ENCODE measurements at regions not wholly inside any gene's neighbourhood (a gene's known extent, or its start where the extent isn't known, plus 50 kb on each side); places are given as distances from the start of the nearest gene placed in this dataset.

DNA sequence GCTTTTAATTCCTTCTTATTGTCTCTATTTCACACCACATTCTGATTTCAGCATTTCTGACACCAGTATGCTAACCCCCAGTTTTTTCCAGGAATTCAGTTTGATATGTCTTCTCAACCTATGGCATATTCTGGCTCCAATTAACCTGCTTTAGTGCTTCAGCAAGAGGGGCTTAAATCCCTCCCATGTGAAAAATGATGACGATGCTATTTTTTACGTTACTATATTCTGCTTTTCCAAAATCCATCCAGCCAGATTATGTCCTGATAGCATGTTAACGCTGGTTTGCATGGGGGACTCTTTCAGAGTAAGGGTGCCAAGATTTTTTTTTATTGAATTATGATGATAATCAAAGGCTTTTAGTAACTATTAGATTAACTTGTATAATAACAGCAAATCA lies 163.3 kb upstream of the ADAMTS5 start:
- no peak for DNase-seq (ENCODE audit: low read depth in 2 of 2)

- no peak for DNase-seq (ENCODE audit: low read depth in 2 of 2)
Observed at GRCh38 chr21:27129694-27130093, 162.8 kb upstream of the ADAMTS5 start.

DNA sequence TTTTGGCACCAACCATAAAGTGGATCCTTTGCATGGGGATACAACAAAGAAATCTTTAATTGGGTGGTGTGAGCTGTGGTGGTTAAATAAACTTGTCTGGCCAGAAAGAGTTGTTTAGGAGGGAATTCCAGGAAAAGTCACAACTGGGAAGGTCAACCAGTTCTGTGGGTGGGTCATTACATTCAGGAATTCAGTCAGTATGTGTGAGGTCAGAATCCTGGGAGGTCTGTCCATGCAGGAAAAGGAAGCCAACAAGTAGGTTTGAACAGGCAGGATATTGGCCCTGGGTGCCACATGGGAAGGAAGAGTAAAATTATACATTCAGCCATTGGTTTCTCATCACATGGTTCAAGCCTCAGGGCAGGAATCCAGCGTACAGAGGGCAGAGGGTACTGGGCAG lies 162.3 kb upstream of the ADAMTS5 start:
- DNase-seq (ENCODE audit: low read depth in 2 of 2), result no peak

- no peak for DNase-seq (ENCODE audit: low read depth in 2 of 2)
Observed at GRCh38 chr21:27126140-27126539, 159.3 kb upstream of the ADAMTS5 start.

DNA sequence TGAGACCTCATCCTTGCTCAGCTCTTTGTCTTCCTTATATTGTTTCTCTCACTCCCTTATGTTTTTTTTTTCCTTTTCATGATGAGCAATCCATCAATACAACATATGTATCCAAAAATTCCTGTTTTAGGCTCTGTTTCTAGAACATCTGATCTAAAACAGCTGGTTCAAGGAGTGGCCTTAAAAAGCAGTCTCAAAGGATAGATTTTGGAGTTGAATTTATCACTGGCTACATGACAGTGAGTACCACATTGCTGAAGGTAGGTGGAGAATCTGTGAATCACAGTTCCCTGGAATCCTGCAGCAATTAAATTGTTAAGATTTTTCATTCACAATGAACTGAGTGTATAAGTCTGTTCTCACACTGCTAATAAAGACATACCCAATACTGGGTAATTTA lies 155.8 kb upstream of the ADAMTS5 start:
- no peak for DNase-seq (ENCODE audit: low read depth in 2 of 2)

DNA sequence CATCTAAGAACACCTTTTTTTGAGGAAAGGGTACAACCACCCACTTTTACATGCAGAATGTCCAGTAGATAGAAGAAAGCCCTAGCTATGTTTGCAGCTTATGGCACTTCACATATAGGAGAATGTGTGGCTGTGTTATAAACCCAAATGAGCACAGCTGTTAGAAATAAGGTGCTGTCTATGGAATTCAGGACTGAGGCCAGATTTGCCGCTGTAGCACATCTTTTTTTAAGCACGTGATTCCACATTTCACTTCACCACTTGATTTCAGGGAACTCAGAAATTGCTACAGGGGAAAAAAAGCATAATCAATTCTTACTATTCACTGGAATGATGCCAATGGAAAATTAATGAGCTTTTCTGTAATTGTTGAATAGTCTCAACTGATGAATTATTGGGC lies 147.2 kb upstream of the ADAMTS5 start:
- DNase-seq (ENCODE audit: low read depth in 2 of 2), result no peak

- DNase-seq (ENCODE audit: low read depth in 2 of 2), result no peak
Observed at GRCh38 chr21:27112186-27112585, 145.3 kb upstream of the ADAMTS5 start.

DNA sequence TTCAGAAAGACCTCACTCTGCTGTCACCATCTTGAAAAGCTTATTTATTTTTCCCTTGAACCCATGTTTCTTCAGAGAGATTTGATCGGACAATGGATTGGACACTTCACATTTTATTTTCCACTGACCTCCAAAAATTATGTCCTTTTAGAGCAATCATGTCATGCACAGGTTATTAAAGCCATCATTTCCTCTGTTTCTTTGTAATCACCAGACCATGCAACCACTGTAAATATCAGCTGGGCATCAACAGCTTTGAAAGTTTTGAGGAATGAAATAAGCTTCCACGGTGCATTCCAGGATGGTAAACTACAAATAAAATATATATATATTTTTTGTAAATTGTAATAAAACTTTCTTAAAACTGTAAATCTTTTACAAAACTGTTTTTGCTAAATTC lies 144.1 kb upstream of the ADAMTS5 start:
- no peak for DNase-seq (ENCODE audit: low read depth in 2 of 2)

DNA sequence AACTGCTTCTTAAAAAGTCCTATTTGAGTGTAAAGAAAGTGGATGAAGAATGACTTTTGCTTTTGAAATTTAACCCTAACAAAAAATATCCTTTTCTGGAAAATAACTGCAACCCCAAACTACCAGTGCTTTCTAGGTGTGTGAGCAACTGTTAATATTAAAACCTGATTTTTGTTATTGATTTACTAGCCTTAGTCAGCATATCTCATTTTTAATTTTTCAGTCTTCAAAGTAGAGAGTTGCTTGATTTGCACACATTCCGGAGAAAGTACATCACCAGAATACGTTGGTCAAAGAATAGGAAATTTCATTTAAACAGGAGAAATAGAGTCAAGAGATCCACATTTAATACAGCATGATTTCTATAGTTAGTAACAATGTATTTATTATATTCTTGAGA lies 141.8 kb upstream of the ADAMTS5 start:
- DNase-seq (ENCODE audit: low read depth in 2 of 2), result no peak

DNA sequence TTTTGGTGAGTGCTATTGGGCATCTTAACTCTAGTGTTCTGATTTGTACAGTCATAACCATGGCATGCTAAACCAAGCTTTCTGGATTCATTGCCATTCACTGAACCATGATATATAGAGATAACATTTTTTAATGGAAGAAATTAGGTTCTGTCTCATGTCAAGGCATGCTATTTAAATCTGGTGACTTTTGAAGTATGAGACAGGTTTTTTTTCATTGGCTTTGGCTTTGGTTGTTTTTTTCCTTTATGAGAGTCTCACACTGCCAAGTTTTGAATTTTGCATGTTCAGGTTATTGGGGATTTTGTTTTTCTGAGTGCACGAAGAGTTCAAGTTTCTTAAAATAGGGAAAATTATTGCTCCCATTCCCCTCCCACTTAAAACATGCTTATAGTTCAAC lies 141.3 kb upstream of the ADAMTS5 start:
- DNase-seq (ENCODE audit: low read depth in 2 of 2), result no peak

DNA sequence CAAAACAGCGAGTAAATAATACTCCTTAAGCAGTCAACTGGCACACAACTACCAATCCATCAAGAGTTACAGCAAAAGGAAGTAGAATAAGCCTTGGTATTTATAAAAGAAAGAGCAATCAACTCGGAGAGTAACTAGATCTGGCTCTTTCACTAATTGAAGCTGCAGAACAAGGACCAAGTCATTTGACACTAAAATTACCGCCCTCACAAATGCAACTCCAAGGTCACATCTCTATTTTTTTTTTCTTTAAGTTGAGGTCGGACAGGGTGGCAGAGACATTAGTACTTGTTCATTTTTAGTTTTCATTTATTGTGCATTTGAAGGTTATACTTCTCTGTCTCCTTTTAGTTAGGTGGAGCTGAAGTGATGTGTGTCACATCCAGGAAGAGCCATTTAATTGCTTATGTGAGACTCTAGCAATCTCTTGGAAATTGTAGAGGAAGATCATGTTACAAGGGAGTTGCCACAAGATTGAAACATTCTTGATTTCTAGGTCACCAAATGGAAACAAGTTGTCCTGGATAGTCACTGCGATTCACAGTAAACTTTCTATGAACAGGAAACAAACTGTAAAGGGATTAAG lies 138.1 kb upstream of the ADAMTS5 start:
- no peak for DNase-seq (ENCODE audit: low read depth in 2 of 2)

GRCh38 chr21:27103768-27104167 lies 136.9 kb upstream of the ADAMTS5 start:
- DNase-seq (ENCODE audit: low read depth in 2 of 2), result no peak

DNA sequence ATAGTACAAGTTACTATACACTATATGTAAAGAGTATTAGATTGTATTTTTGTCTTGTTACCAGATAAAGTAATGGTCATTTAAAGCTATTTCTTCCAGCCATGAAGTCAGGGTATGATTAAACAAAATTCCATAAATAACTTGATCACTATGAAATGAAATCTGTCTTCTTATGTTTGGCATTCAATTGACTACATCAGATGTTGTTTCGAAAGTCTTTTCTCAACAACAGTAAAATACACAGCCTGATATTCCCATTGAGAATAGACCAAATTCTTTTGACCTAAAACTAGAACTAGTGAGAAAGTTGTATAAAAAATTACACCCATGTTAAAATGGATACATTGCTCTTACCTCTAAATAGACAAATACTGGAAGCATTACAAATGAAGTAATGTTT lies 134.6 kb upstream of the ADAMTS5 start:
- DNase-seq (ENCODE audit: low read depth in 2 of 2), result no peak

DNA sequence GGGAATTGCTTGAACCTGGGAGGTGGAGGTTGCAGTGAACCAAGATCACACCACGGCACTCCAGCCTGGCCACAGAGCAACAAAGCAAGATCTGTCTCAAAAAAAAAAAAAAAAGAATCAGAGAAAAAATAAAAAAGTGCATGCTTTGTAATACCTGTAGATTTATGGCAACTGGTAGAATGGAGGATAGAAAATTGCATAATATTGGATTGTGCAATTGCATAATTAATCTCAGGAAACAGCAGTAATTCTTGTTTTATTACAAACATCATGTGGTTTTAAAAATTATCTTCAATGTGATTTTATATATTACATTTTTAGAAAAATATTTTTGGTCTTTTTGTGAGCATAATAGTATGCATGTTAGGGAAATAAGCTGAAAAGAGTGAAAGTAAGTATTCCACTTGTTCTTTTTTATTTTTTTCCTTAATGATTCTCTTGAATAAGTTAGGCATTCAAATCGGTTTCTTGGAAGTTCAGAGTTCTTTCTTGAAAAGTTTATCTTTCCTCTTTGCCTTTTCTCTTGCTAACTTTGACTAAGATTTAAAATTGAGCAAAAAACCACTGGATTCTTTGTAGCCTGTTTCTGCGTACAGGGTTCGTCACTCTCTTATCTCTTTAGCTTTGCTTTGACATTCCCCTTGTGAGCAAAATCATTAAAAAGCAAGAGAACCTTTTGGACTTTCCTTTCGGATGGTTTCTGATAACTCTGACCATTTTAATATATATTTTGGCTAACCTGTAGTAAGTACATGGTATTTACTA lies 127.5 kb upstream of the ADAMTS5 start:
- no peak for DNase-seq (ENCODE audit: low read depth in 2 of 2)

DNA sequence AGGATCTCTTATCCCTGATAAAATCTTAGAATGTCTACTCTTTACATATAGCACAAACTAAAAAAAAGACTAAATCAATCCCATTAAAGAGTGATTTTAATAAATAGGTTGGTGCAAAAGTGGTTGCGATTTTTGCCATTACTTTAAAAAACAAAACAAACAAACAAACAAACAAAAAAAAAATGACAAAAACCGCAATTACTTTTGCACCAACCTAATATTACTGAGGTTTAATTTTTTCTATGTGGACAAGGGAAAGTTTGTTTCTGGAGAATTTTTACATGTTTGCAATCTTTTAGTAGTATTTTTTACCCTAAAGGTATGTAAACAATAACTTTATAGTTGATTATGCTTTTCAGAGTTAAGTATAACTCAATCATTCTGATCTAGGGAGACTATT lies 119.7 kb upstream of the ADAMTS5 start:
- no peak for DNase-seq (ENCODE audit: low read depth in 2 of 2)

- no peak for DNase-seq (ENCODE audit: low read depth in 2 of 2)
Observed at GRCh38 chr21:27086186-27086585, 119.3 kb upstream of the ADAMTS5 start.

DNA sequence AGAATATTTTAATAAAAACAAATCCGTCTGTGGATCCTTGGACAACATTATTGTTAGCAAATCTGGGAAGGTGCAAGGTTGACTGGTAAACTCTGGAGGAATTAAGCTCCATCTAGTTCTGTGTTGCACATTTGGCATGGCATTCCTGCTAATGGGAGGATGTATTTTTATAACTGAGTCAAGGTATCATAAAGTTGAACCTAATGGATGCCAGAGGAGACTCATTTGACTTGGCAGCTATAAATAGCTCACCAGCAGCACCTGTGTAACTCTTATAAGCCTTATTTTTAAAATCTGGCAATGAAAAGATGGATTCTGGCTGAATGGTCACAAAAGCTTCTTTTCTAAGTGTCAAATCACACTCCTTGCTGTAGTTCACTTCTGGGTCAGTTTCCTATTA lies 118.5 kb upstream of the ADAMTS5 start:
- DNase-seq (ENCODE audit: low read depth in 2 of 2), result no peak

DNA sequence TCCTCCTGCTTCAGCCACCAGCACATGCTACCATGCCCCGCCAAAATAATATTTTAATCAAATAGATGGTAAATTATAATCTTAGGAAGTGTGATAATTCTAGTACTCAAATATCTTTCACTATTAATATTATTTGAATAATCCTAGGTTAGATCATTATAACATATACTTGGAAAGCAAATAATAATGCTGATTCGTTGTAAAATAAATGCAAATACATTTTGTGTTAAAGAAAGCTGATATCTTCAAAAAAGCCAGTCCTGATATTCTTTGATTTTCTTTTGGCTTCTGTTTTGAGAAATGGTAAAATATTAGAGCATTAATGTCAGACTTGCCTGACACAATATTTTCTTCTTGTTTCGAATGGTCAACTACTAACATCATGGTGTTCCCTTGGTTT lies 116.3 kb upstream of the ADAMTS5 start:
- DNase-seq (ENCODE audit: low read depth in 2 of 2), result no peak

DNA sequence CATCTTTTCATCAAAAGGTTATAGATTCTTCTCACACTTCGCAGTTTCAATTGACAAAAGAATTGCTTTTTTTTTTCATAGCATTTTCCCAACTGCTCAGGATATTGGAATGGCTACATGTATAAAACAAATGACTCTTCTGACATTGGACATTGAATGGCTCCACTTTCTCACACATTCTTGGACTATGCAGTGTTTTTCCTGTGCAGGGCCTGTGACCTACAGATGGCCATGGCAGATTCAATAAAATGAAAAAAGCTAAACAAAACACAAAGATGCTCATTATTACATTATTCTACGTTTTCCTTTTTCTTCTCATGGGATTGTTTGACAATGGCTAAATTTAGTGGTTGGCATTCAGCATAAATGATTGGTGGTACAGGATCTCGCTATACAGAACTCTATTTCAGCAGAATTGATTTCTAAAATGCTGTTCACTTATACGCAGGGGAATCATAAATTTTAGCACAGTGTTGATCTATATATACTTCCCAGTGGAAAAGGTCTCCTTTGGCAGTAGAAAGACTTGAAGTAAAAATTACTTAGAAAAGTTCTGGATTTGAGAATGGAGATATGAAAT lies 115.6 kb upstream of the ADAMTS5 start:
- no peak for DNase-seq (ENCODE audit: low read depth in 2 of 2)

DNA sequence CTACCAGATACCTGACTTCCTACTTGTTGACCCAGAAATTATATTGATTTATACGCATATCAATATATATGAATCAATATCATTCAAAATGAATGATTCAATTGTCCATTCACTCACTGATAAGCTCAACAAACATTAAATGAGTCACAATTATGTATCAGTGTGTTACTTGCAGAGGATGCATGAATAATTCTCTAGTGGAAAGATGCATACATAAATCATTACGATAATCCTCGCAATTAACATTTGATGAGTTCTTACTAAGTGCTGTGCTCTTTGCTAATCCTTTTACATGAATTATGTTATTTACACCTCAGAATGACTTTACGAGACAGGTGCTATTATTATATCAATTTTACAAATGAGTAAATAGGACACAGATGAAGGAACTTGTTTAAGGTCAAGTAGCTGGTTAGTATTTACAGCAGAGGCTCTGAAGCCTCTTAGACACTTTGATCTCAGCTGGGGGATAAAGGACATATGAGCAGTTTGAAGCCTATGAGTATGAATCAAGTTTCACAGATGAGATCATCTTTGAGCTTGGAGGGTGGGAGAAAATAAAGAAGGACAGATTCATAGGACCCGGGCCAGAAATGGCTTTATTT lies 112.8 kb upstream of the ADAMTS5 start:
- no peak for DNase-seq (ENCODE audit: low read depth in 2 of 2)

DNA sequence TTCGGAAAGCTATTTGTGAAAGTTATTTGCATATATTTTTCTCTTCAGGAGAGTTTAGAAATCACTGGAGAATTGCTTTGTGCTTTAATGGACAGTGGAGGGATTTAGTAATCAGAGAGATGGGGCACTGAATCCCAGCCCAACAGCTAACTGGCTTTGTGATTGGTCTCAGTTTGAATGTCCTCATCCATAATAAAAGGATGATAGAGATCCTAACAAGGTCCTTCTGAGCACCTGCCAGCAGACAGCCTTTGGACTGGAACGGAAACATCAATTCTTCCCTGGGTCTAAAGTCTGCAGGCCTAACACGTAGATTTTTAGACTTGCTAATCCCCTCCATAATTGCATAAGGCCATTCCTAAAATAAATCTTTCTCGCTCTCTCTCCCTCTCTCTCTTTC lies 112.0 kb upstream of the ADAMTS5 start:
- no peak for DNase-seq (ENCODE audit: low read depth in 2 of 2)

GRCh38 chr21:27077501-27077900 lies 110.6 kb upstream of the ADAMTS5 start:
- no peak for DNase-seq (ENCODE audit: low read depth in 2 of 2)

GRCh38 chr21:27076025-27076424 lies 109.1 kb upstream of the ADAMTS5 start:
- DNase-seq (ENCODE audit: low read depth in 2 of 2), result no peak
